HG02678 (cell line): ENCODE measurements at regions not wholly inside any gene's neighbourhood (a gene's known extent, or its start where the extent isn't known, plus 50 kb on each side); places are given as distances from the start of the nearest gene placed in this dataset.

ENCODE experiments used
- ATAC-seq: cut with Tn5 transposase; IDR thresholded peaks from one replicate; pipeline ENCODE4 v1.9.1; 2021; ENCODE audit warnings: mild to moderate bottlenecking, moderate library complexity; ENCODE audit not compliant: unreplicated experiment

- no peak for ATAC-seq
Observed at GRCh38 chr3:146851665-146852064, 246.5 kb upstream of the PLSCR5 start.

GRCh38 chr3:146845361-146845760 lies 240.2 kb upstream of the PLSCR5 start:
- no peak for ATAC-seq

- no peak for ATAC-seq
Observed at GRCh38 chr3:146843476-146843875, 238.3 kb upstream of the PLSCR5 start.

- no peak for ATAC-seq
Observed at GRCh38 chr3:146839727-146840375, 234.7 kb upstream of the PLSCR5 start.

- no peak for ATAC-seq
Observed at GRCh38 chr3:146838221-146838620, 233.1 kb upstream of the PLSCR5 start.

- ATAC-seq: no peak
Observed at GRCh38 chr3:146834917-146835316, 229.8 kb upstream of the PLSCR5 start.

- ATAC-seq: no peak
Observed at GRCh38 chr3:146832857-146833458, 227.8 kb upstream of the PLSCR5 start.

- ATAC-seq: no peak
Observed at GRCh38 chr3:146831659-146832058, 226.5 kb upstream of the PLSCR5 start.

GRCh38 chr3:146830231-146830630 lies 225.1 kb upstream of the PLSCR5 start:
- no peak for ATAC-seq

- ATAC-seq: no peak
Observed at GRCh38 chr3:146827836-146828235, 222.7 kb upstream of the PLSCR5 start.

GRCh38 chr3:146823622-146824021 lies 218.5 kb upstream of the PLSCR5 start:
- no peak for ATAC-seq

GRCh38 chr3:146818866-146819265 lies 213.7 kb upstream of the PLSCR5 start:
- ATAC-seq: no peak

- ATAC-seq: no peak
Observed at GRCh38 chr3:146818301-146818700, 213.2 kb upstream of the PLSCR5 start.

- no peak for ATAC-seq
Observed at GRCh38 chr3:146817704-146818103, 212.6 kb upstream of the PLSCR5 start.

- ATAC-seq: no peak
Observed at GRCh38 chr3:146814601-146815315, 209.6 kb upstream of the PLSCR5 start.

- ATAC-seq: no peak
Observed at GRCh38 chr3:146813496-146813895, 208.3 kb upstream of the PLSCR5 start.

GRCh38 chr3:146803745-146804144 lies 198.6 kb upstream of the PLSCR5 start:
- ATAC-seq: no peak

- no peak for ATAC-seq
Observed at GRCh38 chr3:146801492-146801891, 196.3 kb upstream of the PLSCR5 start.

GRCh38 chr3:146800484-146800883 lies 195.3 kb upstream of the PLSCR5 start:
- ATAC-seq: no peak

- no peak for ATAC-seq
Observed at GRCh38 chr3:146796078-146796477, 190.9 kb upstream of the PLSCR5 start.

- no peak for ATAC-seq
Observed at GRCh38 chr3:146783446-146783845, 178.3 kb upstream of the PLSCR5 start.

- no peak for ATAC-seq
Observed at GRCh38 chr3:146781606-146782005, 176.5 kb upstream of the PLSCR5 start.
